A549 (cell line): ENCODE measurements at regions not wholly inside any gene's neighbourhood (a gene's known extent, or its start where the extent isn't known, plus 50 kb on each side); places are given as distances from the start of the nearest gene placed in this dataset.

Source experiments
- ATAC-seq, 2 experiments: fragments of 200-7000 bp in 1 of 2; fragments of >200 bp in 1 of 2; cut with Nextera tagmentation in 1 of 2; cut with Tn5 transposase in 1 of 2; 3 replicates each; pipeline versions ENCODE4 v1.8.0 to v1.9.1; 2018 to 2020; ENCODE audit warnings: mild to moderate bottlenecking in 1 of 2, moderate library complexity in 1 of 2
- CTCF ChIA-PET: fragments of 300-600 bp; sonication (Branson Sonifier 250); formaldehyde crosslinking; extraction: SDS; loops from one replicate; lab custom pipeline; 2021; ENCODE audit warnings: antibody characterized with exemption, inconsistent platforms; lab: Yijun Ruan, JAX
- POLR2A ChIA-PET: fragments of 350-600 bp; formaldehyde crosslinking; extraction: SDS; loops from one replicate; lab custom pipeline; 2021; ENCODE audit warnings: antibody characterized with exemption, inconsistent platforms; lab: Yijun Ruan, JAX
- DNase-seq, 2 experiments: peaks; one replicate each; pipeline versions ENCODE4 v3.0.0 to v3.0.0-alpha.2; 2011 to 2016; ENCODE audit warnings: low read depth in 1 of 2, low spot score in 1 of 2
- FAIRE-seq: peaks from 2 replicates; lab custom pipeline; 2011; peaks lifted over from hg19 to GRCh38; lab: Jason Lieb, UNC
- H3K27ac ChIP-seq, 2 experiments: fragments of >200 bp; sonication (Bioruptor Twin); formaldehyde crosslinking; 3 replicates each; pipeline ENCODE4 v1.5.1; 2016 to 2017
- H3K4me1 ChIP-seq: fragments of >200 bp; sonication (Bioruptor Twin); formaldehyde crosslinking; 3 replicates; pipeline ENCODE4 v1.6.1; 2016
- H3K4me2 ChIP-seq: fragments of >200 bp; sonication (Bioruptor Twin); formaldehyde crosslinking; 3 replicates; pipeline ENCODE4 v1.6.1; 2016
- H3K4me3 ChIP-seq: fragments of >200 bp; sonication (Bioruptor Twin); formaldehyde crosslinking; 3 replicates; pipeline ENCODE4 v1.5.1; 2016
- H3K9me3 ChIP-seq: fragments of >200 bp; sonication (Bioruptor Twin); formaldehyde crosslinking; 3 replicates; pipeline ENCODE4 v1.6.1; 2016
- CBX2 ChIP-seq: fragments of 200-600 bp; sonication (generic); IDR thresholded peaks from 2 replicates; pipeline ENCODE4 v1.6.1; 2016; ENCODE audit warnings: low read depth, mild to moderate bottlenecking, borderline replicate concordance
- CEBPB ChIP-seq, 2 experiments: fragments of >200 bp in 1 of 2; sonication (Bioruptor Twin) in 1 of 2; formaldehyde crosslinking in 1 of 2; IDR thresholded peaks; 2 replicates each; pipeline ENCODE4 v1.6.1; 2012 to 2016
- CHD2 ChIP-seq: fragments of 150-350 bp; IDR thresholded peaks from 2 replicates; pipeline ENCODE4 v1.6.1; 2014; ENCODE audit warnings: low read length; ENCODE audit not compliant: partially characterized antibody
- EP300 ChIP-seq, 2 experiments: fragments of >200 bp; sonication (Bioruptor Twin); formaldehyde crosslinking; IDR thresholded peaks; 2 replicates in 1 of 2; 3 replicates in 1 of 2; pipeline ENCODE4 v1.6.1; 2016 to 2017
- FOSL2 ChIP-seq, 2 experiments: fragments of 450-650 bp in 1 of 2; fragments of >200 bp in 1 of 2; sonication (Bioruptor Twin) in 1 of 2; formaldehyde crosslinking; IDR thresholded peaks; 2 replicates each; pipeline versions ENCODE4 v1.5.0 to v1.6.1; 2016 to 2020; ENCODE audit warnings: mild to moderate bottlenecking in 1 of 2, moderate library complexity in 1 of 2
- GATA3 ChIP-seq: IDR thresholded peaks from 2 replicates; pipeline ENCODE4 v1.6.1; 2012; ENCODE audit warnings: borderline replicate concordance
- HDAC2 ChIP-seq: fragments of 200-600 bp; sonication (generic); IDR thresholded peaks from 2 replicates; pipeline ENCODE4 v1.6.1; 2016
- JUNB ChIP-seq: fragments of >200 bp; sonication (Bioruptor Twin); formaldehyde crosslinking; IDR thresholded peaks from 2 replicates; pipeline ENCODE4 v1.6.1; 2016
- KDM5A ChIP-seq: fragments of 200-600 bp; sonication (generic); IDR thresholded peaks from 2 replicates; pipeline ENCODE4 v1.6.1; 2016; ENCODE audit warnings: antibody characterized with exemption, mild to moderate bottlenecking
- MYC ChIP-seq: IDR thresholded peaks from 2 replicates; pipeline ENCODE4 v1.6.1; 2012; ENCODE audit warnings: mild to moderate bottlenecking, inconsistent platforms, low read length, improper control_type of control experiment, borderline replicate concordance
- NPAS2 ChIP-seq: fragments of 250-450 bp; sonication (Bioruptor Pico); IDR thresholded peaks from 2 replicates; pipeline ENCODE4 v1.8.0; 2022; ENCODE audit warnings: mild to moderate bottlenecking, moderate library complexity, borderline replicate concordance
- POLR2A ChIP-seq: IDR thresholded peaks from 2 replicates; pipeline ENCODE4 v1.6.1; 2012; ENCODE audit warnings: mild to moderate bottlenecking, low read length
- RAD21 ChIP-seq, 2 experiments: fragments of >200 bp in 1 of 2; sonication (Bioruptor Twin) in 1 of 2; formaldehyde crosslinking in 1 of 2; IDR thresholded peaks in 1 of 2; conservative IDR thresholded peaks in 1 of 2; 2 replicates in 1 of 2; 3 replicates in 1 of 2; pipeline ENCODE4 v1.6.1; 2012 to 2018; ENCODE audit warnings: inconsistent platforms in 1 of 2
- RARB ChIP-seq: fragments of 250-450 bp; sonication (Bioruptor Pico); IDR thresholded peaks from 2 replicates; pipeline ENCODE4 v1.8.0; 2021; ENCODE audit warnings: mild to moderate bottlenecking, moderate library complexity
- RCOR1 ChIP-seq: fragments of 150-350 bp; IDR thresholded peaks from 2 replicates; pipeline ENCODE4 v1.6.1; 2014; ENCODE audit warnings: antibody characterized with exemption, low read length, low read depth
- RNF2 ChIP-seq: fragments of 200-600 bp; sonication (generic); IDR thresholded peaks from 2 replicates; pipeline ENCODE4 v1.6.1; 2016; ENCODE audit warnings: low read depth, mild to moderate bottlenecking, antibody characterized with exemption, moderate library complexity, borderline replicate concordance
- TFCP2L1 ChIP-seq: fragments of 250-450 bp; sonication (Bioruptor Pico); IDR thresholded peaks from 2 replicates; pipeline ENCODE4 v1.5.0; 2021; ENCODE audit warnings: mild to moderate bottlenecking
- ZFP36 ChIP-seq: fragments of 450-650 bp; IDR thresholded peaks from 2 replicates; pipeline ENCODE4 v1.6.1; 2014; ENCODE audit warnings: borderline replicate concordance; ENCODE audit not compliant: partially characterized antibody
- WGBS: methylation state at CpG from one replicate; pipeline ENCODE4 v1.1.6; 2017; ENCODE audit errors: missing lambda C conversion rate; 5-methylcytosine and 5-hydroxymethylcytosine counted together
- TF ChIP-seq, protein P1 (sequence below): fragments of 250-450 bp; sonication (Bioruptor Pico); IDR thresholded peaks from 2 replicates; pipeline ENCODE4 v1.5.0; 2021; ENCODE audit warnings: mild to moderate bottlenecking, moderate library complexity, borderline replicate concordance
- TF ChIP-seq, protein P2 (sequence below): IDR thresholded peaks from 2 replicates; pipeline ENCODE4 v1.6.1; 2012
- TF ChIP-seq, protein P3 (sequence below): fragments of >200 bp; sonication (Bioruptor Twin); formaldehyde crosslinking; IDR thresholded peaks from 3 replicates; pipeline ENCODE4 v1.6.1; 2016
- TF ChIP-seq, protein P4 (sequence below): fragments of 250-450 bp; sonication (Bioruptor Pico); IDR thresholded peaks from 2 replicates; pipeline ENCODE4 v1.5.0; 2020; ENCODE audit warnings: low read depth, mild to moderate bottlenecking, moderate library complexity

DNA sequence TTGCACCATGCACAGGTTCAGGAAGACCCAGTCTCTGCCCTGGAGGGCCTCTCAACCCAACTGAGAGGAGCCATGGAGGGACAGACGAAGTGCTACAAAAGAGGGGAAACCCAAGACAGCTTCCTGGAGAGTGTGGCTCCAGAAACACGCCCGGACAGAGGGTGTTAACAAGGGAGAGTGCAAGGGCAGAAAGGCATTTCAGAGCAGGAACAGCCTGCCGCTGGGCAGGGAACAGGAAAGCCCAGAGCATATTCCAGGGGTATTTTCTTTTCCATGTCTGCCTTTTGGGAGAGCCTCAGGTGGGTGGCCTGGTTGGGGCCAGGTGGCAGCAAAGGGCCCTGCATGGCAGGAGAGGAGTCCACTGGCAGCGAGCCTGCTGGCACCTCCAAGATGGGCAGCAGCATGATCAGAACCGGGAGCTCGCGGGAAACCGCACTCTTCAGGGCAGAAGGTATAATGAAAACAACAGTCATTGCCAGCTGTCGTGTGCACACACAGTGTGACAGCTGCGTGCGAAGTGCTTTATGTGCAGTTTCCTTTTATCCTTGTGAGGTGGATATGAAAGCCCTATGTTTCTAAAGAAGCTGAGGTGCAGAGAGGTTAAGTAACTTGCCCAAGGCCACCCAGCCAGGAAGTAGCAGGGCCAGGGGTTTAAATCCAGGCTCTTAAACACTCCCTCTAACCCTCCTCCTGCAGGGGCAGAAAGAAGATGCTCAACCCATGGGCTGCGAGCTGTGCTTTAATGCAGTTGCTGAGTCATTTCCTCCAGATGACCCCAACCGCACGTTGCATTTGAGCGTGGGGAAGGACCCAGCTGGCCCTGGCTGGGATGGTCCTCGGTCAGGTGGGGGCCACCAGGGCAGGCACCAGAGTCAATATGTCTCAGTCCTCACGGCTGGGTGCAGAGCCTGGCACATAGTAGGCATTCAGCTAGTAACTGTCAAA lies 128.6 kb downstream of the OAT start (continued):
- TF ChIP-seq, protein P1, sequence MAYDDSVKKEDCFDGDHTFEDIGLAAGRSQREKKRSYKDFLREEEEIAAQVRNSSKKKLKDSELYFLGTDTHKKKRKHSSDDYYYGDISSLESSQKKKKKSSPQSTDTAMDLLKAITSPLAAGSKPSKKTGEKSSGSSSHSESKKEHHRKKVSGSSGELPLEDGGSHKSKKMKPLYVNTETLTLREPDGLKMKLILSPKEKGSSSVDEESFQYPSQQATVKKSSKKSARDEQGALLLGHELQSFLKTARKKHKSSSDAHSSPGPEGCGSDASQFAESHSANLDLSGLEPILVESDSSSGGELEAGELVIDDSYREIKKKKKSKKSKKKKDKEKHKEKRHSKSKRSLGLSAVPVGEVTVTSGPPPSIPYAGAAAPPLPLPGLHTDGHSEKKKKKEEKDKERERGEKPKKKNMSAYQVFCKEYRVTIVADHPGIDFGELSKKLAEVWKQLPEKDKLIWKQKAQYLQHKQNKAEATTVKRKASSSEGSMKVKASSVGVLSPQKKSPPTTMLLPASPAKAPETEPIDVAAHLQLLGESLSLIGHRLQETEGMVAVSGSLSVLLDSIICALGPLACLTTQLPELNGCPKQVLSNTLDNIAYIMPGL = no peak
- TF ChIP-seq, protein P2, sequence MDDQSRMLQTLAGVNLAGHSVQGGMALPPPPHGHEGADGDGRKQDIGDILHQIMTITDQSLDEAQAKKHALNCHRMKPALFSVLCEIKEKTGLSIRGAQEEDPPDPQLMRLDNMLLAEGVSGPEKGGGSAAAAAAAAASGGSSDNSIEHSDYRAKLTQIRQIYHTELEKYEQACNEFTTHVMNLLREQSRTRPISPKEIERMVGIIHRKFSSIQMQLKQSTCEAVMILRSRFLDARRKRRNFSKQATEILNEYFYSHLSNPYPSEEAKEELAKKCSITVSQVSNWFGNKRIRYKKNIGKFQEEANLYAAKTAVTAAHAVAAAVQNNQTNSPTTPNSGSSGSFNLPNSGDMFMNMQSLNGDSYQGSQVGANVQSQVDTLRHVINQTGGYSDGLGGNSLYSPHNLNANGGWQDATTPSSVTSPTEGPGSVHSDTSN = no peak

DNA sequence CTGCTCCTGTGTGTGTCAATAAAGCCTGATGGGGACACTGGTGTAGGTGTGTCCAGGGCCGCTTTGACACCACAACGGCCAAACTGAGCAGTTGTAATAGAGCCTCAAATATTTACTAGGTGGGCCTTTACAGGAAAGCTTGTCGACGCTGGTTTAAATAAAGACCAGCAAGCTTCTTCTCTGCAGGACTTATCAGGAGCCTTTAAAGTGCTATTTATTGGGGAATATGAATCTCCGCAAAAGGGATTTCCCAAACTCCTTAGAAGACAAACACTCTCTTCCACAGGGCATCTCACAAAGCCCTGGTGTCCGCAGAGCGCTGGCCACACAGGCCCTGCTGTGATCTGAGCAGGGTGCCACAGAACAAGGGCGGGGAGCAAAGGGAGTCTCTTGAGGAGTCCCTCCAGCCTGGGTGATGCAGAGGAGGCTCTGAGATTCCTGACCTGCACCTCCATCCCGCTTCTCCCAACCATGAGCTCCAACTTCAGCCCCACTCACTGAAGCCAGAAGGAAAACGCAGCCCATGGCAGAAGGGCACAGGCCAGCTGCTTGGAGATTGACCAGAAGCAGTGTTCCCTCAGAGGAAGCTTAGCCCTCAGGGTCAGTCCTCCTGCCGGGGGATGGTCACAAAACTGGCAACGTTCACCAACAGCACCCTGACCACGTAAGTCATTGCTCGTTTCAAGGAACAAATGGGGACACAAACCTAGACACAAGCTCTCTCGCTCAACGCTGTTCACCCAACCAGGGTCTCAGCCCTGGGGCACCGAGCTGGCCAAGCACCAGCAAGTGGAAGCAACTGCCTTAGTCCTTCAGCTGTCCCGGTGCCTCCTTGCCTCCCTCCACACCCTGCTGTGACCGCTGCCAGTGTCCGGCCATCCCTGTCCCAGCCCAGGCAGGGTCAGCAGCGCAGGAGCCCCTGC lies 129.5 kb downstream of the OAT start:
- Histone ChIP-seq H3K4me1 (no peaks in the 10 kb centered on the region), H3K9me3 (no peaks in the 10 kb centered on the region), H3K4me2 (no peak overlapping the region)
- no peak for FAIRE-seq
- no peak for DNase-seq
- ATAC-seq = no peak
- WGBS = 76% methylated on average over 19 of the region's 21 CpGs
- TF ChIP-seq, protein P3, sequence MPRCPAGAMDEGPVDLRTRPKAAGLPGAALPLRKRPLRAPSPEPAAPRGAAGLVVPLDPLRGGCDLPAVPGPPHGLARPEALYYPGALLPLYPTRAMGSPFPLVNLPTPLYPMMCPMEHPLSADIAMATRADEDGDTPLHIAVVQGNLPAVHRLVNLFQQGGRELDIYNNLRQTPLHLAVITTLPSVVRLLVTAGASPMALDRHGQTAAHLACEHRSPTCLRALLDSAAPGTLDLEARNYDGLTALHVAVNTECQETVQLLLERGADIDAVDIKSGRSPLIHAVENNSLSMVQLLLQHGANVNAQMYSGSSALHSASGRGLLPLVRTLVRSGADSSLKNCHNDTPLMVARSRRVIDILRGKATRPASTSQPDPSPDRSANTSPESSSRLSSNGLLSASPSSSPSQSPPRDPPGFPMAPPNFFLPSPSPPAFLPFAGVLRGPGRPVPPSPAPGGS = no peak
- no peak for TF ChIP-seq GATA3
- no peak for TF ChIP-seq CEBPB (IDR thresholded peaks at IDR 0.05)
- TF ChIP-seq RCOR1 = no peak
- TF ChIP-seq FOSL2 (IDR thresholded peaks at IDR 0.05) = no peak
- TF ChIP-seq FOSL2 (CRISPR knock-in tag; IDR thresholded peaks at IDR 0.05) = no peak
- no peak for TF ChIP-seq RARB (CRISPR knock-in tag)
- no peak for TF ChIP-seq EP300 (IDR thresholded peaks at IDR 0.05)
- no peak for TF ChIP-seq MYC
- no peak for TF ChIP-seq KDM5A
- TF ChIP-seq NPAS2 (CRISPR knock-in tag) = no peak
- no peak for TF ChIP-seq CHD2
- no peak for TF ChIP-seq POLR2A
- TF ChIP-seq, all 56 proteins: peak for 0
- POLR2A ChIA-PET = no interaction called here
- no peak overlapping the region for H3K27ac ChIP-seq
- CTCF ChIA-PET = interaction anchor here (1.2 to 3.9 kb wide), 4 partner anchors 9 to 294 kb away, joined by 3 to 15 read pairs (median 6); no protein-coding TSS in a partner anchor
- no peak overlapping the region for H3K4me3 ChIP-seq

DNA sequence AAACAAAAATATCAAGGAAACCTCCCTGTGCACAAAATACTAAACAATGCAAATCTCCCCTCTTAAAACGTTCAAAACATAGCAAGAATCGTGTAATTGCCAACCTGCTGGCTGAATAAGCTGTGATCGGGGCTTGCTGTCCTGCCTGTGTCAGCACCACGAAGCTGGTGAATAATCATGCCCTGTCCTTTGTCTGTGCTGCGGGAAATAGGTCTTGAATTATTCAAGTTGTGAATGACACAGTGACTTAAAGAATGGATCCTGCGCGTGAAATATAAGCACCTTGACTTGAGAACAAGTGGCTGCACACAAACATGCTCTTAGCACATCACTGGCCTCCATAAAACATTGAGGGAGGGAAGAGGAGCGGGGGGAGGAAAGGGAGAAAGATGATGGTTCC lies 130.2 kb downstream of the OAT start:
- Histone ChIP-seq H3K4me3 (no peak overlapping the region), H3K27ac (no peak overlapping the region), H3K9me3 (no peaks in the 10 kb centered on the region), H3K4me1 (no peaks in the 10 kb centered on the region), H3K4me2 (no peak overlapping the region)
- FAIRE-seq (no peak), ATAC-seq (no peak), DNase-seq (no peak)
- POLR2A ChIA-PET = no interaction called here
- CTCF ChIA-PET = interaction anchor here (0.5 to 3.9 kb wide), 4 partner anchors 9 to 294 kb away, joined by 3 to 15 read pairs (median 4); no protein-coding TSS in a partner anchor
- WGBS = 58% methylated on average over 8 of the region's 8 CpGs
- TF ChIP-seq CEBPB (IDR thresholded peaks at IDR 0.05) (no peak), GATA3 (no peak), CBX2 (no peak), RAD21 (conservative IDR thresholded peaks at IDR 0.05 in 1 of 2, IDR thresholded peaks at IDR 0.05 in 1 of 2) (no peak), TFCP2L1 (CRISPR knock-in tag) (no peak), HDAC2 (no peak), RNF2 (no peak), JUNB (no peak), MYC (no peak), ZFP36 (no peak)
- TF ChIP-seq, protein P4, sequence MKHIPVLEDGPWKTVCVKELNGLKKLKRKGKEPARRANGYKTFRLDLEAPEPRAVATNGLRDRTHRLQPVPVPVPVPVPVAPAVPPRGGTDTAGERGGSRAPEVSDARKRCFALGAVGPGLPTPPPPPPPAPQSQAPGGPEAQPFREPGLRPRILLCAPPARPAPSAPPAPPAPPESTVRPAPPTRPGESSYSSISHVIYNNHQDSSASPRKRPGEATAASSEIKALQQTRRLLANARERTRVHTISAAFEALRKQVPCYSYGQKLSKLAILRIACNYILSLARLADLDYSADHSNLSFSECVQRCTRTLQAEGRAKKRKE (CRISPR knock-in tag) = no peak
